HepG2 (cell line): ENCODE measurements at regions not wholly inside any gene's neighbourhood (a gene's known extent, or its start where the extent isn't known, plus 50 kb on each side); places are given as distances from the start of the nearest gene placed in this dataset.

ENCODE experiments used
- BRF2 ChIP-seq: sonication (generic); formaldehyde crosslinking; IDR thresholded peaks from 2 replicates; pipeline ENCODE4 v1.8.1; 2022; ENCODE audit warnings: mild to moderate bottlenecking, missing genetic modification reagents
- CBFB ChIP-seq: sonication (generic); formaldehyde crosslinking; IDR thresholded peaks from 2 replicates; pipeline ENCODE4 v1.4.0; 2020; ENCODE audit warnings: missing genetic modification reagents
- GTF3A ChIP-seq: sonication (generic); formaldehyde crosslinking; conservative IDR thresholded peaks from 2 replicates; pipeline ENCODE4 v1.4.0; 2020; ENCODE audit warnings: mild to moderate bottlenecking, missing genetic modification reagents
- IKZF5 ChIP-seq: IDR thresholded peaks from 2 replicates; pipeline ENCODE4 v1.6.1; 2018; ENCODE audit warnings: missing genetic modification reagents, mild to moderate bottlenecking, missing compliant biosample characterization
- JARID2 ChIP-seq: sonication (generic); formaldehyde crosslinking; IDR thresholded peaks from 2 replicates; pipeline ENCODE4 v1.8.1; 2023; ENCODE audit warnings: missing genetic modification reagents, inconsistent platforms; ENCODE audit not compliant: insufficient replicate concordance
- JUND ChIP-seq: sonication (generic); formaldehyde crosslinking; IDR thresholded peaks from 2 replicates; pipeline ENCODE4 v1.8.0; 2022; ENCODE audit warnings: mild to moderate bottlenecking, missing genetic modification reagents
- KAT8 ChIP-seq: IDR thresholded peaks from 2 replicates; pipeline ENCODE4 v1.6.1; 2016; ENCODE audit warnings: missing genetic modification reagents, missing compliant biosample characterization
- KLF12 ChIP-seq: sonication (generic); formaldehyde crosslinking; IDR thresholded peaks from 2 replicates; pipeline ENCODE4 v1.4.0; 2020; ENCODE audit warnings: missing genetic modification reagents, borderline replicate concordance
- MBD4 ChIP-seq: IDR thresholded peaks from 2 replicates; pipeline ENCODE4 v1.6.1; 2012; ENCODE audit warnings: low read length, inconsistent platforms, borderline replicate concordance
- MED1 ChIP-seq: sonication (generic); formaldehyde crosslinking; IDR thresholded peaks from 2 replicates; pipeline ENCODE4 v1.4.0; 2020; ENCODE audit warnings: missing genetic modification reagents
- NCOR1 ChIP-seq: fragments of 200-600 bp; sonication (generic); IDR thresholded peaks from 2 replicates; pipeline ENCODE4 v1.7.0; 2017; ENCODE audit warnings: antibody characterized with exemption, low read length, borderline replicate concordance
- SIX4 ChIP-seq: sonication (generic); formaldehyde crosslinking; IDR thresholded peaks from 2 replicates; pipeline ENCODE4 v1.4.0; 2020; ENCODE audit warnings: missing genetic modification reagents
- TGIF2 ChIP-seq: IDR thresholded peaks from 2 replicates; pipeline ENCODE4 v1.6.1; 2016; ENCODE audit warnings: control low read depth, missing compliant biosample characterization
- WIZ ChIP-seq: sonication (generic); formaldehyde crosslinking; IDR thresholded peaks from 2 replicates; pipeline ENCODE4 v1.5.1; 2020; ENCODE audit warnings: mild to moderate bottlenecking, missing genetic modification reagents
- ZFP91 ChIP-seq: sonication (generic); formaldehyde crosslinking; IDR thresholded peaks from 2 replicates; pipeline ENCODE4 v1.9.0; 2022; ENCODE audit warnings: missing genetic modification reagents, mild to moderate bottlenecking, borderline replicate concordance
- ZNF501 ChIP-seq: sonication (generic); formaldehyde crosslinking; IDR thresholded peaks from 2 replicates; pipeline ENCODE4 v1.5.1; 2020; ENCODE audit warnings: mild to moderate bottlenecking, moderate library complexity, missing genetic modification reagents
- ZNF629 ChIP-seq: sonication (generic); formaldehyde crosslinking; conservative IDR thresholded peaks from 2 replicates; pipeline ENCODE4 v1.5.0; 2020; ENCODE audit warnings: missing genetic modification reagents
- ZNF678 ChIP-seq: sonication (generic); formaldehyde crosslinking; IDR thresholded peaks from 2 replicates; pipeline ENCODE4 v1.4.0; 2020; ENCODE audit warnings: mild to moderate bottlenecking, missing genetic modification reagents
- ZNF788 ChIP-seq: sonication (generic); formaldehyde crosslinking; IDR thresholded peaks from 2 replicates; pipeline ENCODE4 v1.5.0; 2020; ENCODE audit warnings: mild to moderate bottlenecking, missing genetic modification reagents, borderline replicate concordance
- TF ChIP-seq, protein P1 (sequence below): sonication (generic); formaldehyde crosslinking; IDR thresholded peaks from 2 replicates; pipeline ENCODE4 v1.4.0; 2020; ENCODE audit warnings: missing genetic modification reagents
- TF ChIP-seq, protein P2 (sequence below): fragments of 450-650 bp; IDR thresholded peaks from 2 replicates; pipeline ENCODE4 v1.6.1; 2017
- TF ChIP-seq, protein P3 (sequence below): sonication (generic); formaldehyde crosslinking; conservative IDR thresholded peaks from 2 replicates; pipeline ENCODE4 v1.8.0; 2022; ENCODE audit warnings: low read depth, missing genetic modification reagents

GRCh38 chr12:115426732-115427131 lies 742.8 kb upstream of the TBX3 start (continued):
- TF ChIP-seq, protein P1, sequence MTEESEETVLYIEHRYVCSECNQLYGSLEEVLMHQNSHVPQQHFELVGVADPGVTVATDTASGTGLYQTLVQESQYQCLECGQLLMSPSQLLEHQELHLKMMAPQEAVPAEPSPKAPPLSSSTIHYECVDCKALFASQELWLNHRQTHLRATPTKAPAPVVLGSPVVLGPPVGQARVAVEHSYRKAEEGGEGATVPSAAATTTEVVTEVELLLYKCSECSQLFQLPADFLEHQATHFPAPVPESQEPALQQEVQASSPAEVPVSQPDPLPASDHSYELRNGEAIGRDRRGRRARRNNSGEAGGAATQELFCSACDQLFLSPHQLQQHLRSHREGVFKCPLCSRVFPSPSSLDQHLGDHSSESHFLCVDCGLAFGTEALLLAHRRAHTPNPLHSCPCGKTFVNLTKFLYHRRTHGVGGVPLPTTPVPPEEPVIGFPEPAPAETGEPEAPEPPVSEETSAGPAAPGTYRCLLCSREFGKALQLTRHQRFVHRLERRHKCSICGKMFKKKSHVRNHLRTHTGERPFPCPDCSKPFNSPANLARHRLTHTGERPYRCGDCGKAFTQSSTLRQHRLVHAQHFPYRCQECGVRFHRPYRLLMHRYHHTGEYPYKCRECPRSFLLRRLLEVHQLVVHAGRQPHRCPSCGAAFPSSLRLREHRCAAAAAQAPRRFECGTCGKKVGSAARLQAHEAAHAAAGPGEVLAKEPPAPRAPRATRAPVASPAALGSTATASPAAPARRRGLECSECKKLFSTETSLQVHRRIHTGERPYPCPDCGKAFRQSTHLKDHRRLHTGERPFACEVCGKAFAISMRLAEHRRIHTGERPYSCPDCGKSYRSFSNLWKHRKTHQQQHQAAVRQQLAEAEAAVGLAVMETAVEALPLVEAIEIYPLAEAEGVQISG (CRISPR knock-in tag): peak; percentile 65
- TF ChIP-seq WIZ (0 out of 2 replicates have a peak, but pooled peaks have one; percentile 10), SIX4 (CRISPR knock-in tag) (peak; percentile 76), KAT8 (CRISPR knock-in tag) (peak; percentile 52; the same call in 1 of the 2 replicates), GTF3A (CRISPR knock-in tag) (no peak), JARID2 (CRISPR knock-in tag) (no peak), ZNF629 (CRISPR knock-in tag) (peak; percentile 32; the same call in 1 of the 2 replicates), MED1 (peak; percentile 93), IKZF5 (CRISPR knock-in tag) (peak; percentile 66; the same call in 1 of the 2 replicates), TGIF2 (peak; percentile 52; the same call in 1 of the 2 replicates), NCOR1 (peak; percentile 59; the same call in 1 of the 2 replicates), BRF2 (CRISPR knock-in tag) (no peak), JUND (CRISPR knock-in tag) (peak; percentile 63), ZFP91 (CRISPR knock-in tag) (0 out of 2 replicates have a peak, but pooled peaks have one; percentile 37), ZNF788 (CRISPR knock-in tag) (peak; percentile 30; the same call in 1 of the 2 replicates), ZNF678 (CRISPR knock-in tag) (no peak), KLF12 (peak; percentile 56; the same call in 1 of the 2 replicates), CBFB (CRISPR knock-in tag) (peak; percentile 36; the same call in 1 of the 2 replicates), MBD4 (no peak), ZNF501 (CRISPR knock-in tag) (0 out of 2 replicates have a peak, but pooled peaks have one; percentile 32)
- TF ChIP-seq, protein P2, sequence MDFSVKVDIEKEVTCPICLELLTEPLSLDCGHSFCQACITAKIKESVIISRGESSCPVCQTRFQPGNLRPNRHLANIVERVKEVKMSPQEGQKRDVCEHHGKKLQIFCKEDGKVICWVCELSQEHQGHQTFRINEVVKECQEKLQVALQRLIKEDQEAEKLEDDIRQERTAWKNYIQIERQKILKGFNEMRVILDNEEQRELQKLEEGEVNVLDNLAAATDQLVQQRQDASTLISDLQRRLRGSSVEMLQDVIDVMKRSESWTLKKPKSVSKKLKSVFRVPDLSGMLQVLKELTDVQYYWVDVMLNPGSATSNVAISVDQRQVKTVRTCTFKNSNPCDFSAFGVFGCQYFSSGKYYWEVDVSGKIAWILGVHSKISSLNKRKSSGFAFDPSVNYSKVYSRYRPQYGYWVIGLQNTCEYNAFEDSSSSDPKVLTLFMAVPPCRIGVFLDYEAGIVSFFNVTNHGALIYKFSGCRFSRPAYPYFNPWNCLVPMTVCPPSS: no peak
- TF ChIP-seq, protein P3, sequence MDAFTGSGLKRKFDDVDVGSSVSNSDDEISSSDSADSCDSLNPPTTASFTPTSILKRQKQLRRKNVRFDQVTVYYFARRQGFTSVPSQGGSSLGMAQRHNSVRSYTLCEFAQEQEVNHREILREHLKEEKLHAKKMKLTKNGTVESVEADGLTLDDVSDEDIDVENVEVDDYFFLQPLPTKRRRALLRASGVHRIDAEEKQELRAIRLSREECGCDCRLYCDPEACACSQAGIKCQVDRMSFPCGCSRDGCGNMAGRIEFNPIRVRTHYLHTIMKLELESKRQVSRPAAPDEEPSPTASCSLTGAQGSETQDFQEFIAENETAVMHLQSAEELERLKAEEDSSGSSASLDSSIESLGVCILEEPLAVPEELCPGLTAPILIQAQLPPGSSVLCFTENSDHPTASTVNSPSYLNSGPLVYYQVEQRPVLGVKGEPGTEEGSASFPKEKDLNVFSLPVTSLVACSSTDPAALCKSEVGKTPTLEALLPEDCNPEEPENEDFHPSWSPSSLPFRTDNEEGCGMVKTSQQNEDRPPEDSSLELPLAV (CRISPR knock-in tag): no peak
